Subcutaneous abdominal adipose tissue (tissue), 5 donors: ENCODE measurements at regions not wholly inside any gene's neighbourhood (a gene's known extent, or its start where the extent isn't known, plus 50 kb on each side); places are given as distances from the start of the nearest gene placed in this dataset.
"Not testable (repeated sequence)": the region's sequence is repeated elsewhere in the genome, so short reads cannot be mapped to it uniquely, and the experiment has no call there.

Source experiments
- H3K27ac ChIP-seq: one replicate; pipeline ENCODE4 v1.7.0; 2013; ENCODE audit warnings: low read depth, mild to moderate bottlenecking, inconsistent platforms, low read length, moderate library complexity
- H3K27me3 ChIP-seq, 5 donors: one replicate each; pipeline ENCODE4 v1.7.0; 2013; ENCODE audit warnings: low read length in 5 of 5, inconsistent platforms in 1 of 5; ENCODE audit not compliant: control insufficient read depth in 5 of 5, insufficient read depth in 4 of 5
- H3K36me3 ChIP-seq, 5 donors: one replicate each; pipeline ENCODE4 v1.7.0; 2013; ENCODE audit warnings: low read length in 5 of 5; ENCODE audit not compliant: control insufficient read depth in 5 of 5, insufficient read depth in 5 of 5
- H3K4me1 ChIP-seq, 5 donors: one replicate each; pipeline ENCODE4 v1.7.0; 2013; ENCODE audit warnings: low read length in 5 of 5, mild to moderate bottlenecking in 3 of 5, moderate library complexity in 1 of 5; ENCODE audit not compliant: control insufficient read depth in 5 of 5, insufficient read depth in 5 of 5
- H3K4me3 ChIP-seq, 5 donors: one replicate each; pipeline ENCODE4 v1.7.0; 2013; ENCODE audit warnings: low read length in 5 of 5, low read depth in 1 of 5
- H3K9ac ChIP-seq, 5 donors: one replicate each; pipeline ENCODE4 v1.7.0; 2013; ENCODE audit warnings: low read length in 5 of 5, mild to moderate bottlenecking in 4 of 5, moderate library complexity in 3 of 5
- H3K9me3 ChIP-seq, 5 donors: one replicate each; pipeline ENCODE4 v1.7.0; 2013; ENCODE audit warnings: low read length in 5 of 5; ENCODE audit not compliant: control insufficient read depth in 5 of 5
- donor health status: healthy.
- donor health status: healthy.
- donor health status: healthy.
- donor health status: healthy.
- donor health status: healthy.

DNA sequence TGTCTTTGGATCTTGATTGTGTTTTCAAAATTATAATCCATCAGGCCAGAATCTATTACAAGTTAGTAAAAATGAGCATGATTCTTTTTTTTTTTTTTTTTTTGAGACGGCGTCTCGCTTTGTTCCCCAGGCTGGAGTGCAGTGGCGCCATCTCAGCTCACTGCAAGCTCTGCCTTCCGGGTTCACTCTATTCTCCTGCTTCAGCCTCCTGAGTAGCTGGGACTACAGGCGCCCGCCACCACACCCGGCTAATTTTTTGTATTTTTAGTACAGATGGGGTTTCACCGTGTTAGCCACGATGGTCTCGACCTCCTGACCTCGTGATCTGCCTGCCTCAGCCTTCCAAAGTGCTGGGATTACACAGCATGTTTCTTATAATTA is 258.8 kb downstream of the ANAPC1 start:
- H3K36me3 ChIP-seq, H3K27ac ChIP-seq, H3K9ac ChIP-seq, H3K27me3 ChIP-seq, H3K4me3 ChIP-seq: not testable (repeated sequence)
- Histone ChIP-seq H3K4me1 (peaks cover 0 to 25% (median 7%) of the 10 kb centered on the region in 5 donors), H3K9me3 (peaks cover 0 to 12% (median 4%) of the 10 kb centered on the region in 5 donors)

DNA sequence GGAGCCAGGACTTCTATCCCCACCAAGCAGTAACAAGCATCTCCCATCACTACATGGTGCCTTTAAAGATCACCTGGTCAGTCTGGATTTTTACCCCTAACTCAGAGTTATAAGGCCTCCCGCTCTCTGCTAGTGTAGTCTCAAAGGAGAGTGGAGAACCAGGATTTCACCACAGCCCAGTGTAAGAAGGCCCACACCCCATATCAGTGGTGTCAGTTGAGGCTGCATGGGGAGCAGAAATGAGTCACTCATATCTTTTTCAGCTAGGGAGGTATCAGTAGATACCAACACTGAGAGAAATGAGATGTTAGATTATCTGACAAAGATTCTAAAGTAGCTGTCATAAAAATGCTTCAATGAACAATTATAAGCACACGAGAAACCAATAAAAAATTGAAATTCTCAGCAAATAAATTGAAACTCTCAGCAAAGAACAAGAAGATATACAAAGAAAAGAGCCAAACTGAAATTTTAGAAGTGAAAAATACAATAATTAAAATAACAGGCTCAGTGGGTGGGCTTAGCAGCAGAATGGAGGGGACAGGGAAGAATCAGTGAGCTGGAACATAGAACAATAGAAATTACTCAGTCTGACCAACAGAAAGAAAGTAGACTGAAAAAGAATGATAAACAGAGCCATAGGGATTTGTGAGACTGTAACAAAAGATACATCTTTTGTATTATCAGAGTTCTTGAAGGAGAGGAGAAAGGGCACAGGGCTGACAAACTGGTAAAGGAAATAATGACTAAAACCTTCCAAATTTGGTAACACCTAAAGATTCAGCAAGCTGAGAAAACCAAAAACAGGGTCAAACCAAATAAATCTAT is 257.7 kb downstream of the ANAPC1 start:
- no peaks in the 10 kb centered on the region for H3K27me3 ChIP-seq
- no peaks in the 10 kb centered on the region for H3K36me3 ChIP-seq
- peaks cover 0 to 15% (median 4%) of the 10 kb centered on the region in 5 donors for H3K9me3 ChIP-seq
- no peak overlapping the region for H3K9ac ChIP-seq
- no peak overlapping the region for H3K4me3 ChIP-seq
- no peak overlapping the region for H3K27ac ChIP-seq
- peaks cover 0 to 25% (median 7%) of the 10 kb centered on the region in 5 donors for H3K4me1 ChIP-seq

DNA sequence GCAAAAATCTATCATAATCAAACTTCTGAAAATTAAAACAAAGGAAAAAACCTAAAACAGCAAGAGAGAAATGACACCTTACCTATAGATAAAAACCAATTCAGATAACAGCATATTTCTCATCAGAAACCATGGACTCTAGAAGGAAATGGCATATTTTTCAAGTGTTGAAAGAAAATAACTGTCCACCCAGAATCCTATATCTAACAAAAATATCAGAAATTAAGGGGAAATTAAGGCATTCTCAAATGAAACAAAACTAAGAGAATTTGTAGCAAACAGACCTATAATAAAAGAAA is 257.2 kb downstream of the ANAPC1 start:
- Histone ChIP-seq H3K9ac (no peak overlapping the region), H3K4me3 (no peak overlapping the region), H3K27me3 (no peaks in the 10 kb centered on the region), H3K4me1 (peaks cover 0 to 25% (median 7%) of the 10 kb centered on the region in 5 donors), H3K27ac (no peak overlapping the region), H3K36me3 (no peaks in the 10 kb centered on the region), H3K9me3 (peaks cover 0 to 15% (median 4%) of the 10 kb centered on the region in 5 donors)

DNA sequence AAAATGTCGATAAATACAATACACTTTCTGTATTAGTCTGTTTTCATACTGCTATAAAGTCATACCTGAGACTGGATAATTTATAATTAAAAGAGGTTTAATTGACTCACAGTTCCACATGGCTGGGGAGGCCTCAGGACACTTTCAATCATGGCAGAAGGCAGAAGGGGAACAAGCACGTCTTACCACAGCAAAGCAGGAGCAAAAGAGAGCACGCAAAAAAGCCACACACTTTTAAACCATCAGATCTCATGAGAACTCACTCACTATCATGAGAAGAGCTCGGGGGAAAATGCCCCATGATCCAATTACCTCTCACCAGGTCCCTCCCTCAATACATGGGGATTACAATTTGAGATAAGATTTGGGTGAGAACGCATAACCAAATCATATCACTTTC is 256.7 kb downstream of the ANAPC1 start:
- Histone ChIP-seq H3K9me3 (peaks cover 0 to 15% (median 4%) of the 10 kb centered on the region in 5 donors), H3K4me3 (no peak overlapping the region), H3K36me3 (no peaks in the 10 kb centered on the region), H3K27me3 (no peaks in the 10 kb centered on the region), H3K9ac (no peak overlapping the region), H3K4me1 (peaks cover 0 to 25% (median 7%) of the 10 kb centered on the region in 5 donors), H3K27ac (no peak overlapping the region)

DNA sequence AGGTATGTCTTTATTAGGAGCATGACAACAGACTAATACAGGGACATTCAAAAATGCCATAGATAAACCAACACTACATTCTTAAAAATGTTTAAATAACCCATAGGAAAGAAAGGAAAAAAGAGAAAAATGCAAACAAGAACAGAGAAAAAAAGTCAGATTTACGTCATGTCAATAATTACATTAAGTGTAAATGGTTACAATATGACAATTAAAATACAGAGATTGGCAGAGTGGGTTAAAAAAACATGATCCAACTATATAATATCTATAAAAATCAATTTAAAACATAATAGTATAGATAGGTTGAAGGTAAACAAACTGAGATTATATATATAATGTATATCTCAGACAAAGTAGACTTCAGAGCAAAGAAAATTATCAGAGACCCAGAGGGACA is 255.8 kb downstream of the ANAPC1 start:
- no peak overlapping the region for H3K27ac ChIP-seq
- peaks cover 0 to 21% (median 6%) of the 10 kb centered on the region in 5 donors for H3K4me1 ChIP-seq
- H3K36me3 ChIP-seq, result no peaks in the 10 kb centered on the region

DNA sequence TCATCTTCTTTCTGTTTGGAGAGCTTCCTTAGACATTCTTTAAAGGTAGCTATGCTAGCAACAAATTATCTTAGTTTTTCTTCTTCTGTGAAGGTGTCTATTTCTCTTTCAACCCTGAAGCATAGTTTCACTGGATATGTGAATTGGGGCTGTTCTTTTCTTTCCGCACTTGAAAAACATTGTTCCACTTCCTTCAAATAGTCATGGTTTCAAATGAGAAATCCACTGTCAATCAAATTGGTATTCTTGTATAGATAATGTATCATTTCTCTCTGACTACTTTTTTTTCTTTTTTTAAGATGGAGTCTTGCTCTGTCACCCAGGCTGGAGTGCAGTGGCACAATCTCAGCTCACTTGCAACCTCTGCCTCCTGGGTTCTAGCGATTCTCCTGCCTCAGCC is 254.0 kb downstream of the ANAPC1 start:
- H3K4me3 ChIP-seq, result no peak overlapping the region

More for the DNA sequence above, 255.8 kb downstream of the ANAPC1 start:
- H3K9me3 ChIP-seq, result peaks cover 0 to 15% (median 4%) of the 10 kb centered on the region in 5 donors
- H3K4me3 ChIP-seq, result no peak overlapping the region
- H3K9ac ChIP-seq, result no peak overlapping the region
- H3K27me3 ChIP-seq, result no peaks in the 10 kb centered on the region

DNA sequence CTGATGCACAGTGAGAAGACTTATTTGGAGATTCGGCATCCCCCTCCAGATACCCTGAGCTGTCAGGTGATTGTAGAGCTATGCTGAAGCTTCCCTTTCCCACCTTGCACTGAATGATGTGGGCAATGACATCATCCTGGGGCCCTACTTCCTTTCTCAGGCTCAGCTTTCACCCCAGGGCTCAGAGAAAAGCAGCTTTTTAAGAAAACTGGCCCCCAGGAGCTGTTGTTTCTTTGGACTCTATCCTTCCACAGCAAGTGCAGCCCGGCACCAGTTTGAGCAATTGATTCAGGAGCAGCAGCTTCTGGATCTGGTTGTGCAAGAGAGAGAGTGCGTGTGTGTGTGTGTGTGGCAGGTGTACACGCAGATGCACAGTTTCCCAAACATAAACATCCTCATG is 251.3 kb downstream of the ANAPC1 start:
- Histone ChIP-seq H3K36me3 (no peaks in the 10 kb centered on the region), H3K27me3 (no peaks in the 10 kb centered on the region), H3K9ac (no peak overlapping the region), H3K9me3 (peaks cover 0 to 15% (median 4%) of the 10 kb centered on the region in 5 donors), H3K4me1 (no peaks in the 10 kb centered on the region), H3K4me3 (no peak overlapping the region), H3K27ac (no peak overlapping the region)

More for the DNA sequence above, 254.0 kb downstream of the ANAPC1 start:
- Histone ChIP-seq H3K9ac (no peak overlapping the region), H3K4me1 (peaks cover 0 to 7% (median 0%) of the 10 kb centered on the region in 5 donors), H3K9me3 (peaks cover 0 to 15% (median 4%) of the 10 kb centered on the region in 5 donors), H3K27ac (no peak overlapping the region), H3K36me3 (no peaks in the 10 kb centered on the region), H3K27me3 (no peaks in the 10 kb centered on the region)

DNA sequence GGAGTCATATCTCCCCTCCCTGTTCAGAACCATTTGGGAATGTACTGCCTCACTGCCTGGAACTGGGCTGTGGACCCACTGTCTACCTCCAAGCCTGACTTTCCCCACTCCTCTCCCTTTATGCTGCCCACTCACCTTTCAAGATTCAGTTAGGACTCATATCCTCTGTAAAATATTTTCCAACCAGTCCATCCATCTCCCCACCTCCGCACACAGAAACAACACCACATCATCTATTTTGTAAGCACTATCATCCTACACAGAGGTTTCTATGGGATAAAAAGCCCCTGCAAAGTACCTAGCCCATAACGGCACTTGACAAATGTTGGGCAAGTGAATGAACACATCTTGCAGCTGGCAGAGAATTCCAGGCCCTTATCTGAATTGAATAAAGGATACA is 250.8 kb downstream of the ANAPC1 start:
- no peak overlapping the region for H3K4me3 ChIP-seq
- H3K27ac ChIP-seq, result no peak overlapping the region
- no peaks in the 10 kb centered on the region for H3K27me3 ChIP-seq

DNA sequence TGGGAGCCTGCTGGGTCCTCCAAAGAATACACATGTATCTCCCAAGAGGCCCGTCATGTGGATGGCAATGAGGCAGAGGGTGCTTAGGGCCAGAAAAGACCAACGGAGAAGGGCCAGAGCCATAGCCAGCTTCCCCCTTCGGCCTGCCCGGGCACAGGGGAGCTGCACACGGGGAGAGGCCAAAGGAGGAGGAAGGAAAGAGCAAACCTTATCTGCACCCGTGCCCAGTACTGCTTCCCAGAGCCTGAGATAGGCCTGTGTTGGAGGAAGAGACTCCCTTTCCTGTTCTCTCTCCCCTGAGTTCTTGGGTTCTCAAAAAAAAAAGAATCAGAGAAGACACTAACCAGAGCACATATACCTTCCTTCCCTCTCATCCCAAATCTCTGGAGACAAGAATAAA is 250.3 kb downstream of the ANAPC1 start:
- Histone ChIP-seq H3K27me3 (no peaks in the 10 kb centered on the region), H3K4me3 (no peak overlapping the region), H3K4me1 (no peaks in the 10 kb centered on the region), H3K36me3 (no peaks in the 10 kb centered on the region), H3K9ac (no peak overlapping the region), H3K9me3 (peaks cover 0 to 14% (median 2%) of the 10 kb centered on the region in 5 donors), H3K27ac (no peak overlapping the region)

More for the DNA sequence above, 250.8 kb downstream of the ANAPC1 start:
- H3K9me3 ChIP-seq, result peaks cover 0 to 12% (median 4%) of the 10 kb centered on the region in 5 donors
- no peaks in the 10 kb centered on the region for H3K4me1 ChIP-seq
- no peaks in the 10 kb centered on the region for H3K36me3 ChIP-seq
- H3K9ac ChIP-seq, result no peak overlapping the region

DNA sequence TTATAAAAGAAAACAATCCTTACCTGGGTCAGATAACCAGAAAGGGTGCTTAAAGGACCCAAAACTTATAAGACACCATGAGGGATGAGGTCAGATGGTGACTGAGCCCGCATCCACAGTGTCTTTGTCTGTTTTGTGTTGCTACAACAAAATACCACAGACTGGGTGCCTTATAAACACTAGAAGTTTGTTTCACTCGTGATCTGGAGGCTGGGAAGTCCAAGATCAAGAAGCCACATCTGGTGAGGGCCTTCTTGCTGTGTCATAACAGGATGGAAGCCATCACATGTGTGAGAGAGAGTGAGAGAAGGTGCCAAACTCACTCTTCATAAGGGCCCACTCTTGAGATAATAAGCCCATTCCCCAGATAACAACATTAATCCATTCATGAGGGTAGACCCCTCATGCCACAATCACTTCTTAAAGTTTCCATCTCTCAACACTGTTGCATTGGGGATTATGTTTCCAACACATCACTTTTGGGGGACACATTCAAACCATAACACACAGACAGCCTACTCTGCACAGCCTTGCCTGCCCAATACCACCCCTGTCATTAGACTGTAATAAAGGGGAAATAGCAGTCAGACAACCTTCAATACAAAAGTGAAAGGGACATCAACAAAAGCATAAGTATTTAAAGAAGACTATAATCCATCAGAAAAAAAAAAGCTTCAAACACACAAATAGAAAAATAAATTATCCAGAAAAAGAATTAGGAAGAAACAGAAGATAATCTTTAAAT is 249.8 kb downstream of the ANAPC1 start:
- Histone ChIP-seq H3K27me3 (no peaks in the 10 kb centered on the region), H3K9me3 (peaks cover 0 to 12% (median 0%) of the 10 kb centered on the region in 5 donors), H3K9ac (no peak overlapping the region), H3K4me3 (no peak overlapping the region), H3K36me3 (no peaks in the 10 kb centered on the region), H3K27ac (no peak overlapping the region), H3K4me1 (no peaks in the 10 kb centered on the region)
